K562 (cell line): ENCODE measurements at regions not wholly inside any gene's neighbourhood (a gene's known extent, or its start where the extent isn't known, plus 50 kb on each side); places are given as distances from the start of the nearest gene placed in this dataset.

Experiments used
- FOS ChIP-seq: IDR thresholded peaks from 3 replicates; pipeline ENCODE4 v1.6.1; 2011; ENCODE audit not compliant: insufficient read length; ENCODE audit errors: extremely low read depth
- MEF2D ChIP-seq: conservative IDR thresholded peaks from 2 replicates; pipeline ENCODE4 v1.6.1; 2016; ENCODE audit warnings: low read depth, missing genetic modification characterization, missing compliant biosample characterization
- PTBP1 ChIP-seq: fragments of 200-400 bp; formaldehyde crosslinking; IDR thresholded peaks from 2 replicates; pipeline ENCODE4 v1.6.1; 2017; ENCODE audit warnings: low read depth, low read length
- ZFX ChIP-seq: sonication (generic); formaldehyde crosslinking; IDR thresholded peaks from 2 replicates; pipeline ENCODE4 v1.8.0; 2022; ENCODE audit warnings: mild to moderate bottlenecking, missing genetic modification reagents, moderate library complexity
- ZNF324 ChIP-seq: fragments of 250-450 bp; sonication (Bioruptor Pico); IDR thresholded peaks from 2 replicates; pipeline ENCODE4 v1.4.0; 2020; ENCODE audit warnings: mild to moderate bottlenecking
- ZNF395 ChIP-seq: fragments of 200-800 bp; sonication (Bioruptor generic); IDR thresholded peaks from 2 replicates; pipeline ENCODE4 v1.6.1; 2017; ENCODE audit warnings: missing genetic modification characterization, missing compliant biosample characterization
- TF ChIP-seq, protein P1 (sequence below): fragments of 250-450 bp; sonication (Bioruptor Pico); IDR thresholded peaks from 2 replicates; pipeline ENCODE4 v1.5.0; 2022; ENCODE audit warnings: mild to moderate bottlenecking

GRCh38 chr10:80924063-80924952, 386.6 kb downstream of the SH2D4B start (continued):
- TF ChIP-seq ZNF395 (CRISPR knock-in tag) (no peak), FOS (no peak), MEF2D (tag) (no peak), ZNF324 (CRISPR knock-in tag) (no peak), ZFX (CRISPR knock-in tag) (no peak), PTBP1 (no peak)
- TF ChIP-seq, protein P1, sequence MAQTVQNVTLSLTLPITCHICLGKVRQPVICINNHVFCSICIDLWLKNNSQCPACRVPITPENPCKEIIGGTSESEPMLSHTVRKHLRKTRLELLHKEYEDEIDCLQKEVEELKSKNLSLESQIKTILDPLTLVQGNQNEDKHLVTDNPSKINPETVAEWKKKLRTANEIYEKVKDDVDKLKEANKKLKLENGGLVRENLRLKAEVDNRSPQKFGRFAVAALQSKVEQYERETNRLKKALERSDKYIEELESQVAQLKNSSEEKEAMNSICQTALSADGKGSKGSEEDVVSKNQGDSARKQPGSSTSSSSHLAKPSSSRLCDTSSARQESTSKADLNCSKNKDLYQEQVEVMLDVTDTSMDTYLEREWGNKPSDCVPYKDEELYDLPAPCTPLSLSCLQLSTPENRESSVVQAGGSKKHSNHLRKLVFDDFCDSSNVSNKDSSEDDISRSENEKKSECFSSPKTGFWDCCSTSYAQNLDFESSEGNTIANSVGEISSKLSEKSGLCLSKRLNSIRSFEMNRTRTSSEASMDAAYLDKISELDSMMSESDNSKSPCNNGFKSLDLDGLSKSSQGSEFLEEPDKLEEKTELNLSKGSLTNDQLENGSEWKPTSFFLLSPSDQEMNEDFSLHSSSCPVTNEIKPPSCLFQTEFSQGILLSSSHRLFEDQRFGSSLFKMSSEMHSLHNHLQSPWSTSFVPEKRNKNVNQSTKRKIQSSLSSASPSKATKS (CRISPR knock-in tag): no peak
